GM19043 (cell line): ENCODE measurements at regions not wholly inside any gene's neighbourhood (a gene's known extent, or its start where the extent isn't known, plus 50 kb on each side); places are given as distances from the start of the nearest gene placed in this dataset.

Experiments used
- ATAC-seq: cut with Tn5 transposase; IDR thresholded peaks from one replicate; pipeline ENCODE4 v1.9.1; 2021; ENCODE audit warnings: low read depth; ENCODE audit not compliant: unreplicated experiment

GRCh38 chr3:177751770-177752169 lies 554.5 kb upstream of the TBL1XR1 start:
- ATAC-seq, result no peak

GRCh38 chr3:177752831-177753230 lies 555.5 kb upstream of the TBL1XR1 start:
- ATAC-seq, result no peak

- ATAC-seq, result no peak
These were observed 556.3 kb upstream of the TBL1XR1 start for GRCh38 chr3:177753451-177754155.

GRCh38 chr3:177754508-177754921 lies 557.2 kb upstream of the TBL1XR1 start:
- ATAC-seq, result no peak

GRCh38 chr3:177758126-177758525 lies 560.8 kb upstream of the TBL1XR1 start:
- ATAC-seq, result no peak

GRCh38 chr3:177760803-177761202 lies 563.5 kb upstream of the TBL1XR1 start:
- ATAC-seq, result no peak

GRCh38 chr3:177764377-177764912 lies 567.2 kb upstream of the TBL1XR1 start:
- ATAC-seq, result no peak

GRCh38 chr3:177764933-177765332 lies 567.7 kb upstream of the TBL1XR1 start:
- no peak for ATAC-seq

- no peak for ATAC-seq
These were observed 573.3 kb upstream of the TBL1XR1 start for GRCh38 chr3:177770383-177771230.

GRCh38 chr3:177771780-177772179 lies 574.5 kb upstream of the TBL1XR1 start:
- no peak for ATAC-seq

- no peak for ATAC-seq
These were observed 575.8 kb upstream of the TBL1XR1 start for GRCh38 chr3:177772908-177773557.

GRCh38 chr3:177773717-177774116 lies 576.4 kb upstream of the TBL1XR1 start:
- no peak for ATAC-seq

- ATAC-seq, result no peak
These were observed 579.4 kb upstream of the TBL1XR1 start for GRCh38 chr3:177776661-177777101.

GRCh38 chr3:177777699-177778098 lies 580.4 kb upstream of the TBL1XR1 start:
- peak; percentile 79 for ATAC-seq

- ATAC-seq, result no peak
These were observed 581.4 kb upstream of the TBL1XR1 start for GRCh38 chr3:177778633-177779032.

GRCh38 chr3:177781686-177782161 lies 584.4 kb upstream of the TBL1XR1 start:
- no peak for ATAC-seq

GRCh38 chr3:177783338-177783737 lies 586.1 kb upstream of the TBL1XR1 start:
- ATAC-seq, result no peak

- no peak for ATAC-seq
These were observed 586.5 kb upstream of the TBL1XR1 start for GRCh38 chr3:177783767-177784166.

- no peak for ATAC-seq
These were observed 590.2 kb upstream of the TBL1XR1 start for GRCh38 chr3:177787279-177788041.

- ATAC-seq, result no peak
These were observed 592.2 kb upstream of the TBL1XR1 start for GRCh38 chr3:177789500-177789899.
